Neural progenitor cell (in vitro differentiated cells): ENCODE measurements at regions not wholly inside any gene's neighbourhood (a gene's known extent, or its start where the extent isn't known, plus 50 kb on each side); places are given as distances from the start of the nearest gene placed in this dataset.

ENCODE experiments used
- EZH2 ChIP-seq: fragments of 200-600 bp; sonication (generic); IDR thresholded peaks from 2 replicates; pipeline ENCODE4 v1.6.1; 2017; ENCODE audit warnings: antibody characterized with exemption, mild to moderate bottlenecking, moderate library complexity
- TF ChIP-seq, protein P1 (sequence below): fragments of 200-600 bp; sonication (generic); IDR thresholded peaks from 2 replicates; pipeline ENCODE4 v1.5.1; 2017; ENCODE audit warnings: antibody characterized with exemption, mild to moderate bottlenecking

GRCh38 chr2:154577390-154577789 lies 121.1 kb upstream of the KCNJ3 start:
- TF ChIP-seq, protein P1, sequence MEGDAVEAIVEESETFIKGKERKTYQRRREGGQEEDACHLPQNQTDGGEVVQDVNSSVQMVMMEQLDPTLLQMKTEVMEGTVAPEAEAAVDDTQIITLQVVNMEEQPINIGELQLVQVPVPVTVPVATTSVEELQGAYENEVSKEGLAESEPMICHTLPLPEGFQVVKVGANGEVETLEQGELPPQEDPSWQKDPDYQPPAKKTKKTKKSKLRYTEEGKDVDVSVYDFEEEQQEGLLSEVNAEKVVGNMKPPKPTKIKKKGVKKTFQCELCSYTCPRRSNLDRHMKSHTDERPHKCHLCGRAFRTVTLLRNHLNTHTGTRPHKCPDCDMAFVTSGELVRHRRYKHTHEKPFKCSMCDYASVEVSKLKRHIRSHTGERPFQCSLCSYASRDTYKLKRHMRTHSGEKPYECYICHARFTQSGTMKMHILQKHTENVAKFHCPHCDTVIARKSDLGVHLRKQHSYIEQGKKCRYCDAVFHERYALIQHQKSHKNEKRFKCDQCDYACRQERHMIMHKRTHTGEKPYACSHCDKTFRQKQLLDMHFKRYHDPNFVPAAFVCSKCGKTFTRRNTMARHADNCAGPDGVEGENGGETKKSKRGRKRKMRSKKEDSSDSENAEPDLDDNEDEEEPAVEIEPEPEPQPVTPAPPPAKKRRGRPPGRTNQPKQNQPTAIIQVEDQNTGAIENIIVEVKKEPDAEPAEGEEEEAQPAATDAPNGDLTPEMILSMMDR: no peak
- no peak for TF ChIP-seq EZH2
